Right lobe of liver (tissue), 6 donors: ENCODE measurements at regions not wholly inside any gene's neighbourhood (a gene's known extent, or its start where the extent isn't known, plus 50 kb on each side); places are given as distances from the start of the nearest gene placed in this dataset.

Experiments used
- ATAC-seq, 4 donors: fragments of 200-7000 bp; cut with Tn5 transposase; one replicate each; pipeline ENCODE4 v1.9.1; 2020; ENCODE audit warnings: mild to moderate bottlenecking in 4 of 4, moderate library complexity in 4 of 4
- DNase-seq, 3 donors: peaks; one replicate each; pipeline ENCODE4 v3.0.0-alpha.2; 2020
- H3K27ac ChIP-seq, 3 donors: fragments of 200-600 bp; one replicate each; pipeline ENCODE4 v1.8.0; 2022
- H3K27me3 ChIP-seq, 2 donors: fragments of 200-600 bp; one replicate each; pipeline ENCODE4 v1.8.0; 2022
- H3K36me3 ChIP-seq, 4 donors: fragments of 200-600 bp; sonication (generic) in 1 of 4; one replicate each; pipeline versions ENCODE4 v1.5.1 to v1.8.0; 2017 to 2022; ENCODE audit warnings: control low read depth in 1 of 4
- H3K4me1 ChIP-seq, 4 donors: fragments of 200-600 bp; sonication (generic) in 1 of 4; one replicate each; pipeline versions ENCODE4 v1.5.1 to v1.8.0; 2017 to 2022; ENCODE audit warnings: control low read depth in 1 of 4
- H3K4me3 ChIP-seq, 3 donors: fragments of 200-600 bp; one replicate each; pipeline ENCODE4 v1.8.0; 2022
- H3K9me3 ChIP-seq, 4 donors: fragments of 200-600 bp; sonication (generic) in 1 of 4; one replicate each; pipeline versions ENCODE4 v1.5.1 to v1.8.0; 2017 to 2022; ENCODE audit warnings: control low read depth in 1 of 4
- CTCF ChIP-seq, 4 donors: fragments of 200-600 bp in 3 of 4; fragments of 450-650 bp in 1 of 4; IDR thresholded peaks; one replicate each; pipeline versions ENCODE4 v1.5.1 to v1.8.0; 2016 to 2022; ENCODE audit warnings: antibody characterized with exemption in 4 of 4, mild to moderate bottlenecking in 2 of 4
- POLR2A ChIP-seq: fragments of 450-650 bp; IDR thresholded peaks from one replicate; pipeline ENCODE4 v1.6.1; 2017; ENCODE audit warnings: antibody characterized with exemption, mild to moderate bottlenecking
- WGBS: methylation state at CpG from one replicate; pipeline ENCODE4 v1.1.6; 2018; ENCODE audit warnings: low coverage, low lambda C conversion rate; ENCODE audit not compliant: insufficient coverage; ENCODE audit errors: missing lambda C conversion rate; 5-methylcytosine and 5-hydroxymethylcytosine counted together
- intact Hi-C, 2 donors: fragments of 100-400 bp; cut with DNase I; formaldehyde crosslinking; loops; one replicate each; pipeline versions ENCODE4 v1.11.2 to v1.14.1; 2022
- donor health status: DM: no; HTN: yes; CAD: no.
- donor health status: DM: no; HTN: no; CAD: no.
- donor health status: DM: no; HTN: no; CAD: no.
- donor health status: DM: no; HTN: yes; CAD: no.
- donor health status: DM: no; HTN: yes; CAD: no.

- Histone ChIP-seq H3K9me3 (peaks cover 0 to 4% (median 0%) of the 10 kb centered on the region in 4 donors), H3K4me3 (no peak overlapping the region), H3K27me3 (no peaks in the 10 kb centered on the region), H3K4me1 (peaks cover 0 to 7% (median 0%) of the 10 kb centered on the region in 4 donors), H3K36me3 (no peaks in the 10 kb centered on the region), H3K27ac (no peak overlapping the region)
- ATAC-seq, result no peak
- intact Hi-C loops, result no loop called here
- WGBS, result 66% methylated on average over 3 of the region's 18 CpGs
- TF ChIP-seq CTCF (IDR thresholded peaks at IDR 0.05), result no peak
- TF ChIP-seq POLR2A, result no peak
- peak in 1 of 3 donors; percentile 46 for DNase-seq
Measured at GRCh38 chr11:69545976-69546617, 64.6 kb downstream of the LINC01488 start.

- Histone ChIP-seq H3K4me3 (no peak overlapping the region), H3K27ac (no peak overlapping the region), H3K9me3 (peaks cover 0 to 4% (median 0%) of the 10 kb centered on the region in 4 donors), H3K4me1 (no peaks in the 10 kb centered on the region), H3K27me3 (no peaks in the 10 kb centered on the region), H3K36me3 (no peaks in the 10 kb centered on the region)
- WGBS, result 59% methylated on average over 12 of the region's 16 CpGs
- peak in 1 of 3 donors; percentile 15 for DNase-seq
- ATAC-seq, result no peak
- TF ChIP-seq POLR2A, result no peak
- intact Hi-C loops, result no loop called here
Measured at GRCh38 chr11:69546735-69547370, 65.4 kb downstream of the LINC01488 start.

- Histone ChIP-seq H3K36me3 (no peaks in the 10 kb centered on the region), H3K9me3 (peaks cover 0 to 4% (median 0%) of the 10 kb centered on the region in 4 donors), H3K4me3 (no peak overlapping the region), H3K27ac (no peak overlapping the region), H3K27me3 (no peaks in the 10 kb centered on the region), H3K4me1 (no peaks in the 10 kb centered on the region)
- TF ChIP-seq CTCF (IDR thresholded peaks at IDR 0.05) (no peak), POLR2A (no peak)
- intact Hi-C loops, result no loop called here
- no peak for ATAC-seq
- DNase-seq, result no peak
- WGBS, result 31% methylated on average over 1 of the region's 1 CpG
Measured at GRCh38 chr11:69550846-69551245, 69.4 kb downstream of the LINC01488 start.

- intact Hi-C loops, result no loop called here
- DNase-seq (no peak), ATAC-seq (no peak)
- H3K4me3 ChIP-seq, result no peak overlapping the region
- WGBS, result 89% methylated on average over 3 of the region's 5 CpGs
- H3K4me1 ChIP-seq, result no peaks in the 10 kb centered on the region
- H3K36me3 ChIP-seq, result no peaks in the 10 kb centered on the region
- peaks cover 0 to 4% (median 0%) of the 10 kb centered on the region in 4 donors for H3K9me3 ChIP-seq
- TF ChIP-seq POLR2A (no peak), CTCF (IDR thresholded peaks at IDR 0.05) (no peak)
- H3K27ac ChIP-seq, result no peak overlapping the region
- H3K27me3 ChIP-seq, result no peaks in the 10 kb centered on the region
Measured at GRCh38 chr11:69551963-69552362, 70.5 kb downstream of the LINC01488 start.

GRCh38 chr11:69552951-69553350, 71.5 kb downstream of the LINC01488 start:
- DNase-seq (peak in 1 of 3 donors; percentile 12), ATAC-seq (no peak)
- H3K9me3 ChIP-seq, result peaks cover 0 to 4% (median 0%) of the 10 kb centered on the region in 4 donors
- 85% methylated on average over 5 of the region's 7 CpGs for WGBS
- H3K27me3 ChIP-seq, result no peaks in the 10 kb centered on the region
- no peaks in the 10 kb centered on the region for H3K36me3 ChIP-seq
- H3K4me1 ChIP-seq, result no peaks in the 10 kb centered on the region
- no peak overlapping the region for H3K27ac ChIP-seq
- H3K4me3 ChIP-seq, result no peak overlapping the region
- intact Hi-C loops, result no loop called here
- no peak for TF ChIP-seq CTCF (IDR thresholded peaks at IDR 0.05)
- no peak for TF ChIP-seq POLR2A
